Thymus (tissue), 11 donors: ENCODE measurements at regions not wholly inside any gene's neighbourhood (a gene's known extent, or its start where the extent isn't known, plus 50 kb on each side); places are given as distances from the start of the nearest gene placed in this dataset.
A peak's percentile ranks its signal among the peaks of the same experiment; 100 is the strongest.

Experiments used
- DNase-seq, 9 donors: peaks; one replicate each; pipeline ENCODE4 v3.0.0-alpha.2; 2013; ENCODE audit warnings: low spot score in 9 of 9, low read depth in 6 of 9, missing footprints in 1 of 9
- H3K27ac ChIP-seq, 2 donors: one replicate each; pipeline ENCODE4 v1.5.1; 2013; ENCODE audit warnings: control low read depth in 1 of 2, low read depth in 1 of 2, low read length in 1 of 2, mild to moderate bottlenecking in 1 of 2, moderate library complexity in 1 of 2
- H3K27me3 ChIP-seq, 2 donors: one replicate each; pipeline ENCODE4 v1.5.1; 2013; ENCODE audit warnings: low read length in 1 of 2; ENCODE audit not compliant: control insufficient read depth in 2 of 2, insufficient read depth in 1 of 2
- H3K36me3 ChIP-seq, 2 donors: one replicate each; pipeline ENCODE4 v1.5.1; 2013; ENCODE audit warnings: low read length in 1 of 2, mild to moderate bottlenecking in 1 of 2, moderate library complexity in 1 of 2; ENCODE audit not compliant: control insufficient read depth in 2 of 2, insufficient read depth in 2 of 2
- H3K4me1 ChIP-seq, 2 donors: one replicate each; pipeline ENCODE4 v1.5.1; 2013; ENCODE audit warnings: low read length in 2 of 2; ENCODE audit not compliant: control insufficient read depth in 2 of 2, insufficient read depth in 2 of 2
- H3K4me3 ChIP-seq, 2 donors: one replicate each; pipeline ENCODE4 v1.5.1; 2013; ENCODE audit warnings: low read length in 2 of 2, control low read depth in 1 of 2, mild to moderate bottlenecking in 1 of 2
- H3K9me3 ChIP-seq, 2 donors: one replicate each; pipeline ENCODE4 v1.5.1; 2013; ENCODE audit warnings: low read length in 1 of 2, mild to moderate bottlenecking in 1 of 2; ENCODE audit not compliant: control insufficient read depth in 2 of 2, insufficient read depth in 1 of 2
- WGBS: extraction: QIAGEN DNeasy Blood & Tissue Kit; methylation state at CpG from one replicate; pipeline ENCODE4 v1.1.7; 2013; 5-methylcytosine and 5-hydroxymethylcytosine counted together
- donor health status: healthy.

DNA sequence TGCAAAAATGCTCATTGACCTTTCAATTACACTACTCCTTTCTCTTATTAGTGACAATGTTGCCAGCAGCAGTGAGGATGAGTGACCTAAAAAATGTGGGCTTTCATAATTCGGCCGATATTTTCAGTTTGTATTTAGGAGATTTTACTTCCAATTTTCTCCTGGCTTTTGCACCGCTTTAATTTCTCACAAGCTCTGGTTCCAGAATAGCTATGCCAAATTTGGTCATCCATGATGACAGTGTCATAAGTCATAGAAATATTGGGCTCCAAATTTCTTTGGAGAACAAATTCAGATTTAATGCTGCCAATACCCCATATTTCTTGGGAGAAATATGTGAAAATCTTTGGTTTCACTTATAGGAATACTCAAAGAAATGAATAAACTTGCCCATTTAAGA lies 187.7 kb upstream of the HCCS start:
- WGBS, result 91% methylated on average over 3 of the region's 3 CpGs
- Histone ChIP-seq H3K4me1 (no peaks in the 10 kb centered on the region), H3K27me3 (no peaks in the 10 kb centered on the region)

DNA sequence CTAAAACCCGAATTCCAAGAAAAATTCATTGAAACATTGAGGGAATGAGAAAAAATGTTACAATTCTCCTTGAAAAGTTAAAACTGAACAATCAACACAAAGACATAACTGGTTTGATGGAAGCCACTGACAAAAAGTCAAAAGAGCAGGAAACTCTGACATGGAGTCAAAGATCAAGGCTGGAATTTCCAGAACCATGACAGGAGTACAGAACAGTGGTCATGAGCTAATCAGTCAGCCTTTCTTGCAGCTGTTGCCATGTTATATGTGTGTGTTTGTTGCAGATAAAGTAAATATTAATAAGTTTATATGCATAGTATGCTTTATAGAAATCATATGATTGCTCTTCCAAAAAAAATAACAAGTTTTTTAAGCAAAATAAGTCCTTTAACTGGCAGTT lies 184.7 kb upstream of the HCCS start:
- no peak for DNase-seq
- no peak overlapping the region for H3K27ac ChIP-seq
- H3K4me3 ChIP-seq, result no peak overlapping the region
- no peaks in the 10 kb centered on the region for H3K27me3 ChIP-seq
- H3K4me1 ChIP-seq, result no peaks in the 10 kb centered on the region
- no peaks in the 10 kb centered on the region for H3K9me3 ChIP-seq
- no peaks in the 10 kb centered on the region for H3K36me3 ChIP-seq
- 89% methylated on average over 1 of the region's 1 CpG for WGBS

More for the DNA sequence above, 187.7 kb upstream of the HCCS start:
- DNase-seq, result no peak
- H3K9me3 ChIP-seq, result no peaks in the 10 kb centered on the region
- H3K4me3 ChIP-seq, result no peak overlapping the region
- no peak overlapping the region for H3K27ac ChIP-seq
- H3K36me3 ChIP-seq, result no peaks in the 10 kb centered on the region

GRCh38 chrX:10926891-10927290 lies 184.2 kb upstream of the HCCS start:
- Histone ChIP-seq H3K9me3 (no peaks in the 10 kb centered on the region), H3K4me3 (no peak overlapping the region), H3K27me3 (no peaks in the 10 kb centered on the region), H3K27ac (no peak overlapping the region), H3K4me1 (no peaks in the 10 kb centered on the region), H3K36me3 (no peaks in the 10 kb centered on the region)
- WGBS, result 89% methylated on average over 1 of the region's 1 CpG
- DNase-seq, result no peak

DNA sequence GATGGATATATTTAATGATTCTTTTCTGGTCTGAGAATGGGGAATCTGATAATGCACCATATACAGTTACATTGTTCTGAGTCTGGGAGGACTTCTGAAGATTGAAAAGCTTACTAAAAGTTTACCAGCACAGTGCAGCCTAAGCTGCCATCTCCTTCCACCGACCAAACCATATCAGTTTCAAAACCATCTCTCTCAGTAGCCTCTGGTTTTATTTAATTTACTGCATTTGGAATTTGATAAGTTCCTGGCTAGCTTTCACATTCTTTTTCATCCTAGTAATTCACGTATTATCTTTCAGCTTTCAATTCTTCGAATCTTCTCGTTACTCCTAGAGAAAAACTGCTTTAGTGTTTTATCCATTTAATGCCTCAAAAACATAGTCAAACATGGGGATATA lies 181.4 kb upstream of the HCCS start:
- Histone ChIP-seq H3K4me3 (no peak overlapping the region), H3K9me3 (no peaks in the 10 kb centered on the region), H3K36me3 (no peaks in the 10 kb centered on the region), H3K27ac (no peak overlapping the region), H3K4me1 (no peaks in the 10 kb centered on the region), H3K27me3 (no peaks in the 10 kb centered on the region)
- no peak for DNase-seq
- 89% methylated on average over 4 of the region's 4 CpGs for WGBS

GRCh38 chrX:10930151-10930550 lies 181.0 kb upstream of the HCCS start:
- no peaks in the 10 kb centered on the region for H3K36me3 ChIP-seq
- H3K27ac ChIP-seq, result peak overlapping the region in 1 of 2 donors; percentile 15
- no peaks in the 10 kb centered on the region for H3K4me1 ChIP-seq
- no peak overlapping the region for H3K4me3 ChIP-seq
- H3K27me3 ChIP-seq, result no peaks in the 10 kb centered on the region
- no peak for DNase-seq
- H3K9me3 ChIP-seq, result no peaks in the 10 kb centered on the region
- 90% methylated on average over 1 of the region's 1 CpG for WGBS

DNA sequence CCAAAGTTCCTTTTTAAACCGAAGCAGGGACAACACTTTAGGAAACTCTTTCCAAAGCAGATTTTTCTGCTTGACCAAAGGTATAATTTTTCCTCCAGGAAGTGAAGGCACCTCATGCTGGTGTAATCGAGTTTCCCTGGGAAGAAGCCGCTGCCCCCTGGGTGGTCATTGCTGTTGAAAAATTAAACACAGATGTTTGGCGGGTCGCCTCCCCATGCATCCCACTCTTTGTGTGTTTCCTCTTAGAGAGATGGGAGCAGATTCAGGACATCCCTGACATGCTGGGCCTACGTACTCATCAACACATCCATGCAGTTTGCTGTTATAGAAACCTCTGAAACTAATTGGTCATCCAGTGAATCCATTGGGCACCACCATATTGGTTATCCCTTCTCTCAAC lies 179.2 kb upstream of the HCCS start:
- no peak for DNase-seq
- H3K27ac ChIP-seq, result no peak overlapping the region
- no peaks in the 10 kb centered on the region for H3K36me3 ChIP-seq
- H3K9me3 ChIP-seq, result no peaks in the 10 kb centered on the region
- no peaks in the 10 kb centered on the region for H3K4me1 ChIP-seq
- H3K27me3 ChIP-seq, result no peaks in the 10 kb centered on the region
- WGBS, result 94% methylated on average over 6 of the region's 6 CpGs
- no peak overlapping the region for H3K4me3 ChIP-seq

- no peaks in the 10 kb centered on the region for H3K4me1 ChIP-seq
- H3K27ac ChIP-seq, result no peak overlapping the region
- H3K9me3 ChIP-seq, result no peaks in the 10 kb centered on the region
- H3K36me3 ChIP-seq, result no peaks in the 10 kb centered on the region
- no peak overlapping the region for H3K4me3 ChIP-seq
- no peak for DNase-seq
- H3K27me3 ChIP-seq, result no peaks in the 10 kb centered on the region
- 69% methylated on average over 2 of the region's 2 CpGs for WGBS
These were observed 178.2 kb upstream of the HCCS start for GRCh38 chrX:10932842-10933440.

GRCh38 chrX:10935501-10935900 lies 175.6 kb upstream of the HCCS start:
- H3K4me1 ChIP-seq, result no peaks in the 10 kb centered on the region
- no peaks in the 10 kb centered on the region for H3K9me3 ChIP-seq
- H3K27ac ChIP-seq, result no peak overlapping the region
- no peak overlapping the region for H3K4me3 ChIP-seq
- 95% methylated on average over 3 of the region's 3 CpGs for WGBS
- no peaks in the 10 kb centered on the region for H3K36me3 ChIP-seq
- H3K27me3 ChIP-seq, result no peaks in the 10 kb centered on the region
- DNase-seq, result no peak

DNA sequence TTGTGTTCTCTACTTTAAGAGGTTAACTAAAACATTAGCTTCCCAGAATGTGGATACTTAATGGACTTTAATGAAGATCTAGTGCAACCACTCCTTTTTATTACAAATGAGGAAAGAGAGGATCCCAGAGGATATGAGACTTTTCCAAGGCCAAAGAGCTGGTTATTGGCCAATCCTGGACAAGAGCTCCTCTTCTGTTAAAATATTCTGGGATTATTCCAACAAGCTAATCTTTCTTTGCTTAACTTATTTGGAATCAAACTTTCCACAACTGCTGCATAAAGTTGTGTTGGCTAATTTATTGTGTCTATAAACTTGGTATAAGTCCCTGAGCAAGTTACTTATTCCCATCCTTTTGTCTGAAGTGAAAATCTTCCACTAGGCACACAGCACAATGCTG lies 174.2 kb upstream of the HCCS start:
- no peaks in the 10 kb centered on the region for H3K9me3 ChIP-seq
- no peak overlapping the region for H3K27ac ChIP-seq
- no peaks in the 10 kb centered on the region for H3K27me3 ChIP-seq
- DNase-seq, result no peak
- no peak overlapping the region for H3K4me3 ChIP-seq
- no peaks in the 10 kb centered on the region for H3K4me1 ChIP-seq
- no peaks in the 10 kb centered on the region for H3K36me3 ChIP-seq
